ENCODE measurements at regions not wholly inside any gene's neighbourhood (a gene's known extent, or its start where the extent isn't known, plus 50 kb on each side); places are given as distances from the start of the nearest gene placed in this dataset.

DNA sequence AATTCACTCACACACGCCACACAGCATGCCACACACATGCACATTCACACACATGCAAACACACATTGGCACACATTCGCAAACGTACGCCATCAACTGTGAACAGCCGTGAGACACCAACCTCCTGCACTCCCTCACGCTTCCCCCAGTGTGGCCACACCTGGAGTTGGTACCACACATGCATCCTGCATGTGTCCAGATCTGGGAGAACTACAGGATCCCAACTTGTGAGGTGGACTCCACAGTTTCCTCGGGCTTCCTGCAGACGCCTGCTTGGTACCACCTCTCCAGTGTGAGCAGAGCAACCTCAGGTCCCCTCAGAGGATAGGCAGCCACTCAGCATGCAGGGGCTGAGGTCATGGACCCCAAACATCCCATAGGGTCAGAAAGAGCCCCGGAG is 239.0 kb downstream of the EIPR1 start:
- TF ChIP-seq, protein P1, sequence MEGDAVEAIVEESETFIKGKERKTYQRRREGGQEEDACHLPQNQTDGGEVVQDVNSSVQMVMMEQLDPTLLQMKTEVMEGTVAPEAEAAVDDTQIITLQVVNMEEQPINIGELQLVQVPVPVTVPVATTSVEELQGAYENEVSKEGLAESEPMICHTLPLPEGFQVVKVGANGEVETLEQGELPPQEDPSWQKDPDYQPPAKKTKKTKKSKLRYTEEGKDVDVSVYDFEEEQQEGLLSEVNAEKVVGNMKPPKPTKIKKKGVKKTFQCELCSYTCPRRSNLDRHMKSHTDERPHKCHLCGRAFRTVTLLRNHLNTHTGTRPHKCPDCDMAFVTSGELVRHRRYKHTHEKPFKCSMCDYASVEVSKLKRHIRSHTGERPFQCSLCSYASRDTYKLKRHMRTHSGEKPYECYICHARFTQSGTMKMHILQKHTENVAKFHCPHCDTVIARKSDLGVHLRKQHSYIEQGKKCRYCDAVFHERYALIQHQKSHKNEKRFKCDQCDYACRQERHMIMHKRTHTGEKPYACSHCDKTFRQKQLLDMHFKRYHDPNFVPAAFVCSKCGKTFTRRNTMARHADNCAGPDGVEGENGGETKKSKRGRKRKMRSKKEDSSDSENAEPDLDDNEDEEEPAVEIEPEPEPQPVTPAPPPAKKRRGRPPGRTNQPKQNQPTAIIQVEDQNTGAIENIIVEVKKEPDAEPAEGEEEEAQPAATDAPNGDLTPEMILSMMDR (IDR thresholded peaks at IDR 0.05) = no peak
- no peak for TF ChIP-seq POLR2A (IDR thresholded peaks at IDR 0.05)

All from right lobe of liver (tissue), 4 donors.